IMR-90 (cell line): ENCODE measurements at regions not wholly inside any gene's neighbourhood (a gene's known extent, or its start where the extent isn't known, plus 50 kb on each side); places are given as distances from the start of the nearest gene placed in this dataset.

Experiments
- ATAC-seq: fragments of 200-7000 bp; cut with Tn5 transposase; 2 replicates; pipeline ENCODE4 v1.9.1; 2020; ENCODE audit warnings: low read depth, mild to moderate bottlenecking, moderate library complexity
- BruUV-seq: library from RNA; stranded (reverse); fragments of 400-500 nt; replicated peaks from 2 replicates; lab custom pipeline; 2021; lab: Mats Ljungman, UMichigan
- CTCF ChIA-PET: fragments of 300-600 bp; formaldehyde crosslinking; extraction: SDS; loops from one replicate; lab custom pipeline; 2021; ENCODE audit warnings: antibody characterized with exemption; lab: Yijun Ruan, JAX
- POLR2A ChIA-PET: fragments of 300-600 bp; sonication (Branson Sonifier 250); formaldehyde crosslinking; loops from one replicate; lab custom pipeline; 2022; ENCODE audit warnings: antibody characterized with exemption; ENCODE audit not compliant: unreplicated experiment; lab: Charles Lee
- DNase-seq: peaks from one replicate; pipeline ENCODE4 v3.0.0; 2013
- H2AFZ ChIP-seq: replicated peaks from 2 replicates; pipeline ENCODE3; 2013; ENCODE audit warnings: low read length, mild to moderate bottlenecking; ENCODE audit not compliant: poor library complexity
- H2AK5ac ChIP-seq: 2 replicates; pipeline ENCODE4 v1.6.1; 2013; ENCODE audit warnings: low read depth, low read length, inconsistent platforms
- H2AK9ac ChIP-seq: replicated peaks from 2 replicates; pipeline ENCODE3; 2013; ENCODE audit warnings: mild to moderate bottlenecking, low read depth, low read length, moderate library complexity; ENCODE audit not compliant: poor library complexity
- H2BK120ac ChIP-seq: 2 replicates; pipeline ENCODE4 v1.6.1; 2013; ENCODE audit warnings: low read depth, low read length, inconsistent platforms
- H2BK15ac ChIP-seq: 3 replicates; pipeline ENCODE4 v1.6.1; 2013; ENCODE audit warnings: low read depth, low read length, inconsistent platforms
- H2BK20ac ChIP-seq: 2 replicates; pipeline ENCODE4 v1.6.1; 2013; ENCODE audit warnings: low read depth, mild to moderate bottlenecking, inconsistent platforms, low read length, moderate library complexity
- H2BK5ac ChIP-seq: 2 replicates; pipeline ENCODE4 v1.6.1; 2013; ENCODE audit warnings: mild to moderate bottlenecking, low read depth, low read length, inconsistent platforms; ENCODE audit not compliant: poor library complexity, severe bottlenecking
- H3K14ac ChIP-seq: replicated peaks from 2 replicates; pipeline ENCODE4 v1.6.1; 2013; ENCODE audit warnings: low read depth, low read length, inconsistent platforms
- H3K18ac ChIP-seq: 2 replicates; pipeline ENCODE4 v1.6.1; 2013; ENCODE audit warnings: low read depth, low read length, control low read depth
- H3K23ac ChIP-seq: 2 replicates; pipeline ENCODE4 v1.6.1; 2013; ENCODE audit warnings: low read depth, low read length, inconsistent platforms
- H3K27ac ChIP-seq: 2 replicates; pipeline ENCODE4 v1.5.1; 2013; ENCODE audit warnings: mild to moderate bottlenecking, control low read depth, low read length; ENCODE audit not compliant: insufficient read depth
- H3K27me3 ChIP-seq: 2 replicates; pipeline ENCODE4 v1.6.1; 2013; ENCODE audit warnings: low read length; ENCODE audit not compliant: control insufficient read depth, insufficient read depth
- H3K36me3 ChIP-seq: 2 replicates; pipeline ENCODE4 v1.6.1; 2013; ENCODE audit warnings: low read length, mixed read lengths; ENCODE audit not compliant: control insufficient read depth, insufficient read depth
- H3K4ac ChIP-seq: 2 replicates; pipeline ENCODE4 v1.6.1; 2013; ENCODE audit warnings: low read depth, low read length, inconsistent platforms
- H3K4me1 ChIP-seq: 2 replicates; pipeline ENCODE4 v1.6.1; 2013; ENCODE audit warnings: low read length, mixed read lengths; ENCODE audit not compliant: control insufficient read depth, insufficient read depth
- H3K4me2 ChIP-seq: 2 replicates; pipeline ENCODE4 v1.6.1; 2013; ENCODE audit warnings: low read depth, mild to moderate bottlenecking, control low read depth, low read length, moderate library complexity
- H3K4me3 ChIP-seq: 2 replicates; pipeline ENCODE4 v1.5.1; 2013; ENCODE audit warnings: low read depth, mild to moderate bottlenecking, control low read depth, low read length, moderate library complexity; ENCODE audit not compliant: insufficient read depth
- H3K56ac ChIP-seq: 2 replicates; pipeline ENCODE4 v1.6.1; 2013; ENCODE audit warnings: low read length, inconsistent platforms; ENCODE audit not compliant: insufficient read depth; ENCODE audit errors: extremely low read depth
- H3K79me1 ChIP-seq, 2 experiments: 2 replicates each; pipeline ENCODE4 v1.6.1; 2013; ENCODE audit warnings: low read length in 2 of 2, inconsistent platforms in 1 of 2, low read depth in 1 of 2
- H3K9ac ChIP-seq: 2 replicates; pipeline ENCODE4 v1.6.1; 2013; ENCODE audit warnings: low read depth, low read length, control low read depth
- H3K9me1 ChIP-seq: 2 replicates; pipeline ENCODE4 v1.6.1; 2013; ENCODE audit warnings: low read length, inconsistent platforms; ENCODE audit not compliant: insufficient read depth
- H3K9me3 ChIP-seq: 2 replicates; pipeline ENCODE4 v1.6.1; 2013; ENCODE audit warnings: low read length; ENCODE audit not compliant: control insufficient read depth, insufficient read depth
- H4K20me1 ChIP-seq: 2 replicates; pipeline ENCODE4 v1.6.1; 2013; ENCODE audit warnings: low read length, inconsistent platforms; ENCODE audit not compliant: insufficient read depth
- H4K5ac ChIP-seq: 2 replicates; pipeline ENCODE4 v1.6.1; 2013; ENCODE audit warnings: mild to moderate bottlenecking, low read depth, low read length, control low read depth
- H4K8ac ChIP-seq, 2 experiments: 2 replicates each; pipeline ENCODE4 v1.6.1; 2013; ENCODE audit warnings: low read depth in 2 of 2, low read length in 2 of 2, control low read depth in 1 of 2, inconsistent platforms in 1 of 2
- H4K91ac ChIP-seq: 2 replicates; pipeline ENCODE4 v1.6.1; 2013; ENCODE audit warnings: low read depth, low read length, inconsistent platforms; ENCODE audit not compliant: insufficient read depth
- FOS ChIP-seq: fragments of 150-350 bp; IDR thresholded peaks from 2 replicates; pipeline ENCODE4 v1.6.1; 2016; ENCODE audit warnings: low read depth, low read length
- MAFK ChIP-seq: IDR thresholded peaks from 2 replicates; pipeline ENCODE4 v1.6.1; 2012; ENCODE audit warnings: low read depth, low read length, improper control_type of control experiment
- RCOR1 ChIP-seq: IDR thresholded peaks from 2 replicates; pipeline ENCODE4 v1.6.1; 2012; ENCODE audit warnings: mild to moderate bottlenecking, low read length, improper control_type of control experiment; ENCODE audit not compliant: insufficient replicate concordance
- dilution Hi-C: fragments of 300-500 bp; cut with HindIII; formaldehyde crosslinking; loops from one replicate; pipeline ENCODE4 v1.14.3; 2018; ENCODE audit warnings: low sequenced_read_pairs; ENCODE audit not compliant: unreplicated experiment
- in situ Hi-C: fragments of 300-500 bp; cut with MboI; formaldehyde crosslinking; loops from 3 replicates; pipeline ENCODE4 v1.14.3; 2019; ENCODE audit warnings: low sequenced_read_pairs, inconsistent platforms, mixed read lengths
- intact Hi-C: fragments of 100-400 bp; cut with micrococcal nuclease; formaldehyde crosslinking; loops from 2 replicates; pipeline ENCODE4 v1.10.0; 2022
- TF ChIP-seq, protein P1 (sequence below): conservative IDR thresholded peaks from 2 replicates; pipeline ENCODE4 v1.5.1; 2012; ENCODE audit warnings: mild to moderate bottlenecking, low read depth, low read length, improper control_type of control experiment

DNA sequence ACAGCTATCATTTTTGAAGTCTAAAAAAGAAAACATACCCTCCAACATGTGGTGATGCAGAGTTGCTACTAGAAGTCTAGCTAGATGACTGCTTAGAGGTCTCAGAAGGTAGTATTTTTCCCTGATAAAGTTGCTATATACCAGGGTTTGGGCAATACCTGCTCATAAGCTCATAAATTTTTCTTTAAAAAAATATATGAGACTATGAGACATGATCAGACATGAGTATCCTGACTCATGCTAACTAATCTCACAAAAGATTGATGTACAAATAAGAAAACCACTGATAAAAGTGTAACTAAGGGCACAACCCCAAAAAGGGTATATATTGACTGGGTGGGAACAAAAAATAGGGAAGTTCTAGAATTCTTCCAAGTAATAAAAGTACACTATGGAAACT lies 740.9 kb downstream of the METTL15 start:
- Histone ChIP-seq H3K4me3 (no peak overlapping the region), H3K14ac (no peak overlapping the region), H4K20me1 (no peaks in the 10 kb centered on the region), H3K36me3 (no peaks in the 10 kb centered on the region), H3K79me1 (no peaks in the 10 kb centered on the region), H2AFZ (no peak overlapping the region), H3K23ac (no peak overlapping the region), H3K9ac (no peak overlapping the region), H3K27ac (no peak overlapping the region), H4K5ac (peak overlapping the region; percentile 47; the same call in 1 of the 2 replicates), H3K27me3 (no peaks in the 10 kb centered on the region), H2BK120ac (no peak overlapping the region), H4K8ac (no peak overlapping the region), H2AK9ac (no peak overlapping the region), H2BK20ac (no peak overlapping the region; the same call in 1 of the 2 replicates), H3K9me1 (no peaks in the 10 kb centered on the region), H4K91ac (no peak overlapping the region), H3K4ac (no peak overlapping the region), H2BK5ac (no peak overlapping the region), H2AK5ac (no peak overlapping the region), H3K56ac (no peak overlapping the region), H3K9me3 (peaks cover 6% of the 10 kb centered on the region), H3K4me2 (no peak overlapping the region), H3K18ac (no peak overlapping the region), H2BK15ac (no peak overlapping the region), H3K4me1 (no peaks in the 10 kb centered on the region)
- TF ChIP-seq, protein P1, sequence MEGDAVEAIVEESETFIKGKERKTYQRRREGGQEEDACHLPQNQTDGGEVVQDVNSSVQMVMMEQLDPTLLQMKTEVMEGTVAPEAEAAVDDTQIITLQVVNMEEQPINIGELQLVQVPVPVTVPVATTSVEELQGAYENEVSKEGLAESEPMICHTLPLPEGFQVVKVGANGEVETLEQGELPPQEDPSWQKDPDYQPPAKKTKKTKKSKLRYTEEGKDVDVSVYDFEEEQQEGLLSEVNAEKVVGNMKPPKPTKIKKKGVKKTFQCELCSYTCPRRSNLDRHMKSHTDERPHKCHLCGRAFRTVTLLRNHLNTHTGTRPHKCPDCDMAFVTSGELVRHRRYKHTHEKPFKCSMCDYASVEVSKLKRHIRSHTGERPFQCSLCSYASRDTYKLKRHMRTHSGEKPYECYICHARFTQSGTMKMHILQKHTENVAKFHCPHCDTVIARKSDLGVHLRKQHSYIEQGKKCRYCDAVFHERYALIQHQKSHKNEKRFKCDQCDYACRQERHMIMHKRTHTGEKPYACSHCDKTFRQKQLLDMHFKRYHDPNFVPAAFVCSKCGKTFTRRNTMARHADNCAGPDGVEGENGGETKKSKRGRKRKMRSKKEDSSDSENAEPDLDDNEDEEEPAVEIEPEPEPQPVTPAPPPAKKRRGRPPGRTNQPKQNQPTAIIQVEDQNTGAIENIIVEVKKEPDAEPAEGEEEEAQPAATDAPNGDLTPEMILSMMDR = no peak
- TF ChIP-seq RCOR1 (no peak), FOS (no peak), MAFK (no peak)
- ChIA-PET CTCF (no interaction called here), POLR2A (interaction anchor here (0.6 kb wide), 1 partner anchor 1150 kb away, joined by 3 read pairs; no protein-coding TSS in a partner anchor)
- intact Hi-C loops = no loop called here
- in situ Hi-C loops = loop anchor here (25.0 kb wide), 1 partner anchor 1137 kb away; the partner anchor contains the start of gene BDNF
- no peak for DNase-seq
- no peak for ATAC-seq
- dilution Hi-C loops = no loop called here
- BruUV-seq = no TSS peak
